ENCODE measurements at regions not wholly inside any gene's neighbourhood (a gene's known extent, or its start where the extent isn't known, plus 50 kb on each side); places are given as distances from the start of the nearest gene placed in this dataset.
"Not testable (repeated sequence)": the region's sequence is repeated elsewhere in the genome, so short reads cannot be mapped to it uniquely, and the experiment has no call there.

DNA sequence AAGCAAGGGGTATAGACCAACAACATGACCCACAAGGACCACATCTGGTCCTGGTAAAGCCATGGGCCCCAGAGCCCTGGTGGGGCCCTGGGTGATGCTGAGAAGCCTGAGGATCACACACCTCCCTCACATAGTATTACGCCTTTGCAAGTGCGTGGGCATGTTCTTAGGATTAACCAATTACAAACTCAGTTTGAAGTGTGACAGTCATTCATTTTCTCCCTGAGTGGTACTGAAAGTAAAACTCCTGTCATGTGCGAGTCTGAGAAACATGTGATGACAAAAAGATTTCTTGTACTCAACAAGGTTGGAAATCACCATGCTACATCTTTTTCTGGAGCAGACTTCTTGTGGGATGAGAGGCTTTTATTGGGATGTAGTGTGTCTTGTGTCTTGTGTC is 315.3 kb upstream of the DUSP10 start:
- no peak for DNase-seq (ENCODE audit: low read depth)
- TF ChIP-seq, protein P1, sequence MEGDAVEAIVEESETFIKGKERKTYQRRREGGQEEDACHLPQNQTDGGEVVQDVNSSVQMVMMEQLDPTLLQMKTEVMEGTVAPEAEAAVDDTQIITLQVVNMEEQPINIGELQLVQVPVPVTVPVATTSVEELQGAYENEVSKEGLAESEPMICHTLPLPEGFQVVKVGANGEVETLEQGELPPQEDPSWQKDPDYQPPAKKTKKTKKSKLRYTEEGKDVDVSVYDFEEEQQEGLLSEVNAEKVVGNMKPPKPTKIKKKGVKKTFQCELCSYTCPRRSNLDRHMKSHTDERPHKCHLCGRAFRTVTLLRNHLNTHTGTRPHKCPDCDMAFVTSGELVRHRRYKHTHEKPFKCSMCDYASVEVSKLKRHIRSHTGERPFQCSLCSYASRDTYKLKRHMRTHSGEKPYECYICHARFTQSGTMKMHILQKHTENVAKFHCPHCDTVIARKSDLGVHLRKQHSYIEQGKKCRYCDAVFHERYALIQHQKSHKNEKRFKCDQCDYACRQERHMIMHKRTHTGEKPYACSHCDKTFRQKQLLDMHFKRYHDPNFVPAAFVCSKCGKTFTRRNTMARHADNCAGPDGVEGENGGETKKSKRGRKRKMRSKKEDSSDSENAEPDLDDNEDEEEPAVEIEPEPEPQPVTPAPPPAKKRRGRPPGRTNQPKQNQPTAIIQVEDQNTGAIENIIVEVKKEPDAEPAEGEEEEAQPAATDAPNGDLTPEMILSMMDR (IDR thresholded peaks at IDR 0.05; ENCODE audit: control insufficient read depth, extremely low read depth, insufficient read depth), result no peak
- H3K4me3 ChIP-seq (ENCODE audit: low read depth, low read length), result no peak overlapping the region

- TF ChIP-seq, protein P1 (IDR thresholded peaks at IDR 0.05; ENCODE audit: control insufficient read depth, extremely low read depth, insufficient read depth), result no peak
- H3K4me3 ChIP-seq (ENCODE audit: low read depth, low read length), result no peak overlapping the region
- no peak for DNase-seq (ENCODE audit: low read depth)
Measured at GRCh38 chr1:222054416-222054815, 312.5 kb upstream of the DUSP10 start.

DNA sequence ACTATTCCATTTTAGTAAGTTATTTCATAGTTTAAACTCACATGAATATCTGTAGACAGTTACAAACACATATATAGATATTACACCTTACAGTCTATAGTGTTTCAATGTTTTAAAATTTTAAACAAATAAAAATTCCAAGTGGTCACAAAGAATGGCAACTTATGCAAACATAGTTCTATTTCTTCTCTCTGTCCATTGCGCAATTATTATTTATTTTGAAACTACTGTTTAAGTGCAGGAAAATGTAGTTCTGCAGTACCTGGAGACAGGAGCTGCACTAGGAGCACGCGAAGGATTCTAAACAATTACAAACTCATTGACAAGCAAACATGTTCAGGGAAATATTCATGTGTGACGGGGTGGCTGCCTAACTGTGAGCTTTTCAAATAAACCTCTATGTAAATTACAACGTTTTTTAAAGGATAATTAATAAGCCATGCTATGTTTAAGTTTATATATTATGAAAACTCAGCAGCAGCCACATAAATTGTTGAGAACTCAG is 312.0 kb upstream of the DUSP10 start:
- no peak overlapping the region for H3K4me3 ChIP-seq (ENCODE audit: low read depth, low read length)
- no peak for DNase-seq (ENCODE audit: low read depth)
- TF ChIP-seq, protein P1 (IDR thresholded peaks at IDR 0.05; ENCODE audit: control insufficient read depth, extremely low read depth, insufficient read depth), result no peak

GRCh38 chr1:222051311-222051710 is 309.4 kb upstream of the DUSP10 start:
- DNase-seq (ENCODE audit: low read depth); H3K4me3 ChIP-seq (ENCODE audit: low read depth, low read length): not testable (repeated sequence)

DNA sequence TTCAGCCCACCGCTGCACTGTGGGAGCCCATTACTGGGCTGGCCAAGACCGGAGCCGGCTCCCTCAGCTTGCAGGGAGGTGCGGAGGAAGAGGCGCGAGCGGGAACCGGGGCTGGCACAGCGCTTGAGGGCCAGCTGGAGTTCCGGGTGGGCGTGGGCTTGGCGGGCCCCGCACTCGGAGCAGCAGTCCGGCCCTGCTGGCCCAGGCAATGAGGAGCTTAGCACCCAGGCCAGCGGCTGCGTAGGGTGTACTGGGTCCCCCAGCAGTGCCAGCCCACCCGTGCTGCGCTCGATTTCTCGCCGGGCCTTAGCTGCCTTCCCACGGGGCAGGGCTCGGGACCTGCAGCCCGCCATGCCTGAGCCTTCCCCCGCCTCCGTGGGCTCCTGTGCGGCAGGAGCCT is 307.8 kb upstream of the DUSP10 start:
- not testable (repeated sequence) for DNase-seq (ENCODE audit: low read depth); H3K4me3 ChIP-seq (ENCODE audit: low read depth, low read length)

DNA sequence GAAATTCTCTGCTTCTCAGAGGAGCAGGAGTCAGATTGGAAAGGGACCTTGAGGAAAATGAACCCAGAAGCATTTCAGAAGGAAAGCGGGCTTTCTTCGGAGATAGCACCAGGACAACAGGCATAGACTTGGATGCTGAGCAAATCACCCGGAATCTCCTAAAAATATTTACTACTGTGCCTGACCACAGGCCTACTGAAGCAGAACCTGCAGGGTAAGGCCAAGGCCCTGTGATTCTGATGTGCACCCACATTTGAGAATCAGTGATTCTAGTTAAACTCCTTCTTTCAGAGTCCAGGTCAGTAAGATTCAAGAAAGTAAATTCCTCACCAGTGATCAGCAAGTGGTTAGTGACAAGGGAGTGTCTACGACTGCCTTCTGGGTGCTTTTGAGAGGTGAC is 307.3 kb upstream of the DUSP10 start:
- TF ChIP-seq, protein P1 (IDR thresholded peaks at IDR 0.05; ENCODE audit: control insufficient read depth, extremely low read depth, insufficient read depth), result no peak
- no peak for DNase-seq (ENCODE audit: low read depth)
- no peak overlapping the region for H3K4me3 ChIP-seq (ENCODE audit: low read depth, low read length)

GRCh38 chr1:222048094-222048595 is 306.3 kb upstream of the DUSP10 start:
- TF ChIP-seq, protein P1 (IDR thresholded peaks at IDR 0.05; ENCODE audit: control insufficient read depth, extremely low read depth, insufficient read depth), result no peak
- no peak for DNase-seq (ENCODE audit: low read depth)
- no peak overlapping the region for H3K4me3 ChIP-seq (ENCODE audit: low read depth, low read length)

- no peak for DNase-seq (ENCODE audit: low read depth)
- H3K4me3 ChIP-seq (ENCODE audit: low read depth, low read length), result no peak overlapping the region
- TF ChIP-seq, protein P1 (IDR thresholded peaks at IDR 0.05; ENCODE audit: control insufficient read depth, extremely low read depth, insufficient read depth), result no peak
Measured at GRCh38 chr1:222047366-222047765, 305.5 kb upstream of the DUSP10 start.
